ENCODE measurements at regions not wholly inside any gene's neighbourhood (a gene's known extent, or its start where the extent isn't known, plus 50 kb on each side); places are given as distances from the start of the nearest gene placed in this dataset.
"Not testable (repeated sequence)": the region's sequence is repeated elsewhere in the genome, so short reads cannot be mapped to it uniquely, and the experiment has no call there.

GRCh38 chr14:22213120-22213519 lies 375.9 kb downstream of the DAD1 start:
- no peak for DNase-seq (ENCODE audit: low read depth in 1 of 2, low spot score in 1 of 2)

GRCh38 chr14:22210906-22211305 lies 378.1 kb downstream of the DAD1 start:
- no peak for DNase-seq (ENCODE audit: low read depth in 1 of 2, low spot score in 1 of 2)

GRCh38 chr14:22210026-22210425 lies 379.0 kb downstream of the DAD1 start:
- no peak for DNase-seq (ENCODE audit: low read depth in 1 of 2, low spot score in 1 of 2)

- DNase-seq (ENCODE audit: low read depth in 1 of 2, low spot score in 1 of 2), result no peak
These were observed 386.0 kb downstream of the DAD1 start for GRCh38 chr14:22203036-22203435.

- DNase-seq (ENCODE audit: low read depth in 1 of 2, low spot score in 1 of 2), result no peak
These were observed 386.7 kb downstream of the DAD1 start for GRCh38 chr14:22202313-22202712.

- DNase-seq (ENCODE audit: low read depth in 1 of 2, low spot score in 1 of 2), result no peak
These were observed 387.9 kb downstream of the DAD1 start for GRCh38 chr14:22200977-22201605.

GRCh38 chr14:22200131-22200530 lies 388.9 kb downstream of the DAD1 start:
- not testable (repeated sequence) for DNase-seq (ENCODE audit: low read depth in 1 of 2, low spot score in 1 of 2)

- no peak for DNase-seq (ENCODE audit: low read depth in 1 of 2, low spot score in 1 of 2)
These were observed 394.4 kb downstream of the DAD1 start for GRCh38 chr14:22194664-22195063.

GRCh38 chr14:22190411-22191191 lies 398.4 kb downstream of the DAD1 start:
- no peak for DNase-seq (ENCODE audit: low read depth in 1 of 2, low spot score in 1 of 2)

- no peak for DNase-seq (ENCODE audit: low read depth in 1 of 2, low spot score in 1 of 2)
These were observed 399.1 kb downstream of the DAD1 start for GRCh38 chr14:22189881-22190280.

GRCh38 chr14:22188318-22188717 lies 400.7 kb downstream of the DAD1 start:
- DNase-seq (ENCODE audit: low read depth in 1 of 2, low spot score in 1 of 2), result no peak

- DNase-seq (ENCODE audit: low read depth in 1 of 2, low spot score in 1 of 2), result no peak
These were observed 403.2 kb downstream of the DAD1 start for GRCh38 chr14:22185789-22186188.

GRCh38 chr14:22185191-22185590 lies 403.8 kb downstream of the DAD1 start:
- no peak for DNase-seq (ENCODE audit: low read depth in 1 of 2, low spot score in 1 of 2)

GRCh38 chr14:22184830-22185168 lies 404.2 kb downstream of the DAD1 start:
- DNase-seq (ENCODE audit: low read depth in 1 of 2, low spot score in 1 of 2), result no peak

GRCh38 chr14:22184157-22184829 lies 404.7 kb downstream of the DAD1 start:
- DNase-seq (ENCODE audit: low read depth in 1 of 2, low spot score in 1 of 2), result no peak

- DNase-seq (ENCODE audit: low read depth in 1 of 2, low spot score in 1 of 2), result no peak
These were observed 409.0 kb downstream of the DAD1 start for GRCh38 chr14:22180045-22180444.

- DNase-seq (ENCODE audit: low read depth in 1 of 2, low spot score in 1 of 2), result no peak
These were observed 409.8 kb downstream of the DAD1 start for GRCh38 chr14:22179190-22179589.

- DNase-seq (ENCODE audit: low read depth in 1 of 2, low spot score in 1 of 2), result no peak
These were observed 410.6 kb downstream of the DAD1 start for GRCh38 chr14:22178333-22178839.

GRCh38 chr14:22177870-22178269 lies 411.2 kb downstream of the DAD1 start:
- no peak for DNase-seq (ENCODE audit: low read depth in 1 of 2, low spot score in 1 of 2)

GRCh38 chr14:22176957-22177356 lies 412.1 kb downstream of the DAD1 start:
- DNase-seq (ENCODE audit: low read depth in 1 of 2, low spot score in 1 of 2), result no peak

GRCh38 chr14:22175278-22175558 lies 413.8 kb downstream of the DAD1 start:
- DNase-seq (ENCODE audit: low read depth in 1 of 2, low spot score in 1 of 2), result not testable (repeated sequence)
